Liver (tissue), 8 donors: ENCODE measurements at regions not wholly inside any gene's neighbourhood (a gene's known extent, or its start where the extent isn't known, plus 50 kb on each side); places are given as distances from the start of the nearest gene placed in this dataset.

Experiments used
- DNase-seq: peaks from one replicate; pipeline ENCODE4 v3.0.0-alpha.2; 2017; ENCODE audit warnings: low spot score
- H3K27ac ChIP-seq, 2 donors: one replicate each; pipeline ENCODE4 v1.7.0; 2013; ENCODE audit warnings: inconsistent platforms in 2 of 2, low read length in 2 of 2, control low read depth in 1 of 2, low read depth in 1 of 2, mild to moderate bottlenecking in 1 of 2
- H3K27me3 ChIP-seq, 4 donors: one replicate each; pipeline versions ENCODE4 v1.6.1 to v1.7.0; 2013; ENCODE audit warnings: low read length in 3 of 4, inconsistent platforms in 1 of 4, mild to moderate bottlenecking in 1 of 4, moderate library complexity in 1 of 4; ENCODE audit not compliant: control insufficient read depth in 4 of 4, insufficient read depth in 4 of 4
- H3K36me3 ChIP-seq, 4 donors: one replicate each; pipeline versions ENCODE4 v1.6.1 to v1.7.0; 2013; ENCODE audit warnings: low read length in 3 of 4, mild to moderate bottlenecking in 3 of 4, low read depth in 1 of 4, moderate library complexity in 1 of 4; ENCODE audit not compliant: control insufficient read depth in 4 of 4, insufficient read depth in 3 of 4
- H3K4me1 ChIP-seq, 4 donors: one replicate each; pipeline versions ENCODE4 v1.6.1 to v1.7.0; 2013; ENCODE audit warnings: low read length in 3 of 4, mild to moderate bottlenecking in 3 of 4, moderate library complexity in 1 of 4; ENCODE audit not compliant: control insufficient read depth in 4 of 4, insufficient read depth in 4 of 4
- H3K4me3 ChIP-seq, 3 donors: one replicate each; pipeline versions ENCODE4 v1.6.1 to v1.7.0; 2013; ENCODE audit warnings: low read length in 3 of 3, control low read depth in 1 of 3, low read depth in 1 of 3, mild to moderate bottlenecking in 1 of 3
- H3K9ac ChIP-seq, 2 donors: one replicate each; pipeline ENCODE4 v1.7.0; 2013; ENCODE audit warnings: low read length in 2 of 2, mild to moderate bottlenecking in 2 of 2, moderate library complexity in 2 of 2, control low read depth in 1 of 2, low read depth in 1 of 2
- H3K9me3 ChIP-seq, 4 donors: one replicate each; pipeline versions ENCODE4 v1.6.1 to v1.7.0; 2013; ENCODE audit warnings: low read length in 3 of 4; ENCODE audit not compliant: control insufficient read depth in 4 of 4
- ATF3 ChIP-seq: IDR thresholded peaks from 2 replicates; pipeline ENCODE4 v1.6.1; 2016; ENCODE audit warnings: antibody characterized with exemption
- CTCF ChIP-seq: fragments of 150-350 bp; IDR thresholded peaks from 2 replicates; pipeline ENCODE4 v1.5.1; 2017; ENCODE audit warnings: improper control_type of control experiment, low read depth, low read length; ENCODE audit not compliant: missing input control
- EGR1 ChIP-seq, 2 donors: IDR thresholded peaks; 2 replicates each; pipeline ENCODE4 v1.6.1; 2016 to 2018; ENCODE audit warnings: antibody characterized with exemption in 2 of 2, low read depth in 2 of 2
- FOXA1 ChIP-seq: IDR thresholded peaks from 2 replicates; pipeline ENCODE4 v1.6.1; 2016; ENCODE audit warnings: antibody characterized with exemption
- FOXA2 ChIP-seq: IDR thresholded peaks from 2 replicates; pipeline ENCODE4 v1.6.1; 2016; ENCODE audit warnings: antibody characterized with exemption
- GABPA ChIP-seq, 2 donors: IDR thresholded peaks in 1 of 2; conservative IDR thresholded peaks in 1 of 2; 2 replicates each; pipeline ENCODE4 v1.6.1; 2016; ENCODE audit warnings: antibody characterized with exemption in 2 of 2, mild to moderate bottlenecking in 1 of 2, moderate library complexity in 1 of 2
- JUND ChIP-seq, 2 donors: IDR thresholded peaks; 2 replicates each; pipeline ENCODE4 v1.6.1; 2016; ENCODE audit warnings: antibody characterized with exemption in 2 of 2
- MAX ChIP-seq: IDR thresholded peaks from 2 replicates; pipeline ENCODE4 v1.6.1; 2016; ENCODE audit warnings: antibody characterized with exemption
- NR2F2 ChIP-seq: IDR thresholded peaks from 2 replicates; pipeline ENCODE4 v1.6.1; 2016; ENCODE audit warnings: antibody characterized with exemption
- RAD21 ChIP-seq, 2 donors: IDR thresholded peaks; 2 replicates each; pipeline ENCODE4 v1.6.1; 2016; ENCODE audit warnings: antibody characterized with exemption in 2 of 2, mild to moderate bottlenecking in 2 of 2
- REST ChIP-seq: IDR thresholded peaks from 2 replicates; pipeline ENCODE4 v1.6.1; 2016; ENCODE audit warnings: antibody characterized with exemption, mild to moderate bottlenecking
- RXRA ChIP-seq, 2 donors: IDR thresholded peaks; 2 replicates each; pipeline ENCODE4 v1.6.1; 2017 to 2018; ENCODE audit warnings: antibody characterized with exemption in 2 of 2, mild to moderate bottlenecking in 1 of 2
- SP1 ChIP-seq: IDR thresholded peaks from 2 replicates; pipeline ENCODE4 v1.6.1; 2018; ENCODE audit warnings: antibody characterized with exemption, mild to moderate bottlenecking
- TAF1 ChIP-seq: conservative IDR thresholded peaks from 2 replicates; pipeline ENCODE4 v1.6.1; 2016; ENCODE audit warnings: antibody characterized with exemption, mild to moderate bottlenecking
- YY1 ChIP-seq: IDR thresholded peaks from 2 replicates; pipeline ENCODE4 v1.6.1; 2016; ENCODE audit warnings: antibody characterized with exemption, mild to moderate bottlenecking
- WGBS: extraction: QIAGEN DNeasy Blood & Tissue Kit; methylation state at CpG from one replicate; pipeline ENCODE4 v1.1.7; 2013; 5-methylcytosine and 5-hydroxymethylcytosine counted together
- TF ChIP-seq, protein P1 (sequence below): IDR thresholded peaks from 2 replicates; pipeline ENCODE4 v1.6.1; 2016; ENCODE audit warnings: antibody characterized with exemption
- donor health status: healthy.
- donor health status: healthy.
- donor health status: healthy.
- donor health status: healthy.
- donor health status: healthy.

DNA sequence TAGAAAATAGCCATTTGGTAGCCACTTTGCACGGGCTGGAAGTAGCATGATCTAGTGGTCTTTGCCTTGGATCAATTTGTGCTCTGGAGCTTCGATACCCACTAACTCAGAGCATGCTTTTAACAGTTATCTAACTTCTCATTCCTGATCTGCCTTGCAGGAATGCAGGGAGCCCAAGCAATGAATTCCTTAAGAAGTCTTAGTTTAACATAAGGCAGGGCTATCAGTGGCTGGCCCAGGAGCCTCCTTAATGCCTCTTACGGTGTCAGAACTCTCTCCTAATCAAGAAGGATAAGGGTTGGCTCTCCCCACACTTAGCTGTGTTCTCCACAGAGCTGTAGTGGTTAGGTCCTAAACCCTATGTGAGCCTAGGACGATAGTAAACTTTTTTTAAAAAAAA, 95.8 kb upstream of the TBCA start:
- Histone ChIP-seq H3K9ac (no peak overlapping the region), H3K4me3 (no peak overlapping the region), H3K27me3 (no peaks in the 10 kb centered on the region), H3K9me3 (no peaks in the 10 kb centered on the region), H3K36me3 (no peaks in the 10 kb centered on the region), H3K4me1 (peaks cover 0 to 3% (median under 1%) of the 10 kb centered on the region in 4 donors), H3K27ac (no peak overlapping the region)
- TF ChIP-seq NR2F2 (no peak), CTCF (no peak), JUND (IDR thresholded peaks at IDR 0.05) (no peak), RXRA (IDR thresholded peaks at IDR 0.05) (no peak), TAF1 (no peak), FOXA1 (no peak), REST (no peak), YY1 (no peak), EGR1 (IDR thresholded peaks at IDR 0.05; ENCODE audit: low read depth in 2 of 2) (no peak), RAD21 (IDR thresholded peaks at IDR 0.05) (no peak), FOXA2 (no peak), MAX (no peak), GABPA (IDR thresholded peaks at IDR 0.05 in 1 of 2, conservative IDR thresholded peaks at IDR 0.05 in 1 of 2) (no peak), SP1 (no peak)
- TF ChIP-seq, protein P1, sequence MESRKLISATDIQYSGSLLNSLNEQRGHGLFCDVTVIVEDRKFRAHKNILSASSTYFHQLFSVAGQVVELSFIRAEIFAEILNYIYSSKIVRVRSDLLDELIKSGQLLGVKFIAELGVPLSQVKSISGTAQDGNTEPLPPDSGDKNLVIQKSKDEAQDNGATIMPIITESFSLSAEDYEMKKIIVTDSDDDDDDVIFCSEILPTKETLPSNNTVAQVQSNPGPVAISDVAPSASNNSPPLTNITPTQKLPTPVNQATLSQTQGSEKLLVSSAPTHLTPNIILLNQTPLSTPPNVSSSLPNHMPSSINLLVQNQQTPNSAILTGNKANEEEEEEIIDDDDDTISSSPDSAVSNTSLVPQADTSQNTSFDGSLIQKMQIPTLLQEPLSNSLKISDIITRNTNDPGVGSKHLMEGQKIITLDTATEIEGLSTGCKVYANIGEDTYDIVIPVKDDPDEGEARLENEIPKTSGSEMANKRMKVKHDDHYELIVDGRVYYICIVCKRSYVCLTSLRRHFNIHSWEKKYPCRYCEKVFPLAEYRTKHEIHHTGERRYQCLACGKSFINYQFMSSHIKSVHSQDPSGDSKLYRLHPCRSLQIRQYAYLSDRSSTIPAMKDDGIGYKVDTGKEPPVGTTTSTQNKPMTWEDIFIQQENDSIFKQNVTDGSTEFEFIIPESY: no peak
- 77% methylated on average over 4 of the region's 4 CpGs for WGBS
- DNase-seq: no peak

DNA sequence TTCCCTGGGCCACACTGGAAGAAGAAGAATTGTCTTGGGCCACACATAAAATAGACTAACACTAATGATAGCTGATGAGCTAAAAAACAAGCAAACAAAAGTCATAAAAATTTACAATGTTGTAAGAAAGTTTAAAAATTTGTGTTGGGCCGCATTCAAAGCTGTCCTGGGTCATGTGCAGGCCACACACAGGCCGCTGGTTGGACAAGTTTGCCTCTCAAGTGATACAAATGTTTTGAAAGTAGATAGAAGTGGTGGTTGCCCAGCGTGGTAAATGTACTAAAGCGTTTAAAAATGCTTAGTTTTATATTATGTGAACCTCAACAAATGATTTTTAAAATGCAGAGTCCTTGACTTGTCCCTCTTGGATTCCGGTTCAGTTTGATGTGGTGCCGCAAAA, 94.9 kb upstream of the TBCA start:
- Histone ChIP-seq H3K9me3 (no peaks in the 10 kb centered on the region), H3K36me3 (no peaks in the 10 kb centered on the region), H3K9ac (no peak overlapping the region), H3K27me3 (no peaks in the 10 kb centered on the region), H3K4me1 (no peaks in the 10 kb centered on the region), H3K27ac (no peak overlapping the region), H3K4me3 (no peak overlapping the region)
- DNase-seq: no peak
- 94% methylated on average over 6 of the region's 6 CpGs for WGBS
- TF ChIP-seq ATF3 (no peak), RXRA (IDR thresholded peaks at IDR 0.05) (no peak), FOXA2 (no peak), EGR1 (IDR thresholded peaks at IDR 0.05; ENCODE audit: low read depth in 2 of 2) (no peak), REST (no peak), YY1 (no peak), NR2F2 (no peak), MAX (no peak), JUND (IDR thresholded peaks at IDR 0.05) (no peak), TAF1 (no peak)
- TF ChIP-seq, protein P1: no peak
